ENCODE measurements at regions not wholly inside any gene's neighbourhood (a gene's known extent, or its start where the extent isn't known, plus 50 kb on each side); places are given as distances from the start of the nearest gene placed in this dataset.

DNA sequence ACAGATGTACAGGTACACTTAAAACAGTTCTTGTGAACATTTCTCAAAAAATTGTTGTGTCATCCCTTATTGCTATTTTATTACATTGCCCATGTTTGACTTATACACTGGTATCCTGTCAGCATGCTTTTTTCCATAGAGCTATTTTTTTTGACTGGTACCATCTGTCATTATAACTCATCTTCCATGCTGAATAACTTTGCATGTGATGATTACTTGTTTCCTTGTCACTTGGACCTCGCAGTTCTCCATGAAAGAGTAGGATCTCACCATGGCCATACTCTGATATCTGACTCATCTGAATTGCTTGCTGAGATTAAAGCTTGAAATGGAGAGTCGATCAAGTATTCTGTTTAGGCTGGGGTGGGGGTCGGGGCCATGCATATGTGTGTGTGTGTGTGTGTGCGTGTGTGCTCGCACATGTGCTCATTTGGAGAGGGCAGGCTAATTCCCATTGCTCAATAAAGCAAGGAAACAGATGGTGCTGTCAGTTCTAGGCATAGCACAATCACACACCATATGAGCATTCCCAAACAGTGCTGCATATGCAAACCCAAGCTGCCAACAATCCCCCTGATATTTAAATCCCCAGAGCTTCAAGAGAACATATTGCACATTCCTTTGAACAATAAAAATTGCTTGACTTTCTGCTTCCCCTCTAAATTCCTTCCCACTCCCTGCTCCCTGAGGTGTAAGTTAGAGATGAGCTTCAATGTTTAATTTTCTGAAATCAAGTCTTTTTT, 62.9 kb downstream of the NHLRC3 start:
- no peaks in the 10 kb centered on the region for H3K27me3 ChIP-seq (ENCODE audit: control insufficient read depth in 1 of 2, insufficient read depth in 2 of 2, low read length in 1 of 2)
- no peaks in the 10 kb centered on the region for H3K9me3 ChIP-seq (ENCODE audit: control insufficient read depth, low read length)
- intact Hi-C loops (cut with DNase I): no loop called here
- ATAC-seq (ENCODE audit: low FRiP score) (no peak), DNase-seq (no peak)
- no peaks in the 10 kb centered on the region for H3K36me3 ChIP-seq (ENCODE audit: control insufficient read depth in 1 of 2, insufficient read depth in 2 of 2, low read length in 1 of 2)
- no peaks in the 10 kb centered on the region for H3K4me1 ChIP-seq (ENCODE audit: control insufficient read depth in 1 of 2, insufficient read depth in 2 of 2, low read length in 2 of 2)
- H3K4me3 ChIP-seq (ENCODE audit: low read length in 2 of 2): no peak overlapping the region
- no peak overlapping the region for H3K27ac ChIP-seq (ENCODE audit: low read depth in 1 of 2, low read length in 2 of 2)
- WGBS, 2 donors: 61 to 63% methylated on average over 5 of the region's 5 CpGs

DNA sequence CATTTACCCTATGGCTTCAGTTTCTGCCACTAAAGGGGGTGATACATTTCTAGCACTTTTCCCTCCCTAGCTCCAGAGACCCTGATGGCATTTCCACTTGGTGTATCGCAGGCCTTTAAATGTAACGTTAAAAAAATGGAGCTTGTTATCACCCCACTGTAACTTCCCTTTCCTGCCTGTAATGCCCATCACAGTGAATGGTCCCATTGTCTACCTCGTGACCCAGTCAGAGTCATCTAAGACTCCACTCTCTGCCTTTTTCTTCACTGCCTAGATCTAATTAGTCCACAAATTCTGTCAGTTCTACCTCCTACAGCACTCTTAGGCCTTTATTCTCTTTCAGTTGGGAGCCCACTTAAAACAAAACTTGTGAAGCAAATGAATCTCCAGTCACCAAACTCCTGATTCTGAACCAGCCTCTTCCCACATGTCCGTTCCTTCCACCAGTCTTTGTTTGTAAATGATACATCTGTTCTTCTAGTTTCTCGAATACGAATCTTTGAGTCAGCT, 64.8 kb downstream of the NHLRC3 start:
- no peak overlapping the region for H3K27ac ChIP-seq (ENCODE audit: low read depth in 1 of 2, low read length in 2 of 2)
- H3K9me3 ChIP-seq (ENCODE audit: control insufficient read depth, low read length): no peaks in the 10 kb centered on the region
- DNase-seq (no peak), ATAC-seq (ENCODE audit: low FRiP score) (no peak)
- no peaks in the 10 kb centered on the region for H3K4me1 ChIP-seq (ENCODE audit: control insufficient read depth in 1 of 2, insufficient read depth in 2 of 2, low read length in 2 of 2)
- H3K27me3 ChIP-seq (ENCODE audit: control insufficient read depth in 1 of 2, insufficient read depth in 2 of 2, low read length in 1 of 2): no peaks in the 10 kb centered on the region
- intact Hi-C loops (cut with DNase I): no loop called here
- WGBS, 2 donors: 82 to 83% methylated on average over 6 of the region's 6 CpGs
- no peaks in the 10 kb centered on the region for H3K36me3 ChIP-seq (ENCODE audit: control insufficient read depth in 1 of 2, insufficient read depth in 2 of 2, low read length in 1 of 2)
- no peak overlapping the region for H3K4me3 ChIP-seq (ENCODE audit: low read length in 2 of 2)

GRCh38 chr13:39105110-39105509, 66.9 kb downstream of the NHLRC3 start:
- Histone ChIP-seq H3K27me3 (ENCODE audit: control insufficient read depth in 1 of 2, insufficient read depth in 2 of 2, low read length in 1 of 2) (no peaks in the 10 kb centered on the region), H3K9me3 (ENCODE audit: control insufficient read depth, low read length) (no peaks in the 10 kb centered on the region), H3K4me1 (ENCODE audit: control insufficient read depth in 1 of 2, insufficient read depth in 2 of 2, low read length in 2 of 2) (no peaks in the 10 kb centered on the region), H3K27ac (ENCODE audit: low read depth in 1 of 2, low read length in 2 of 2) (no peak overlapping the region), H3K4me3 (ENCODE audit: low read length in 2 of 2) (no peak overlapping the region), H3K36me3 (ENCODE audit: control insufficient read depth in 1 of 2, insufficient read depth in 2 of 2, low read length in 1 of 2) (no peaks in the 10 kb centered on the region)
- WGBS, 2 donors: 18 to 33% methylated on average over 1 of the region's 1 CpG
- no peak for DNase-seq
- ATAC-seq (ENCODE audit: low FRiP score): no peak
- intact Hi-C loops (cut with DNase I): no loop called here

- H3K4me3 ChIP-seq (ENCODE audit: low read length in 2 of 2): no peak overlapping the region
- ATAC-seq (ENCODE audit: low FRiP score) (no peak), DNase-seq (no peak)
- H3K4me1 ChIP-seq (ENCODE audit: control insufficient read depth in 1 of 2, insufficient read depth in 2 of 2, low read length in 2 of 2): no peaks in the 10 kb centered on the region
- no peak overlapping the region for H3K27ac ChIP-seq (ENCODE audit: low read depth in 1 of 2, low read length in 2 of 2)
- intact Hi-C loops (cut with DNase I): no loop called here
- 67 to 69% methylated on average over 8 of the region's 8 CpGs for WGBS, 2 donors
- no peaks in the 10 kb centered on the region for H3K36me3 ChIP-seq (ENCODE audit: control insufficient read depth in 1 of 2, insufficient read depth in 2 of 2, low read length in 1 of 2)
- H3K27me3 ChIP-seq (ENCODE audit: control insufficient read depth in 1 of 2, insufficient read depth in 2 of 2, low read length in 1 of 2): no peaks in the 10 kb centered on the region
- no peaks in the 10 kb centered on the region for H3K9me3 ChIP-seq (ENCODE audit: control insufficient read depth, low read length)
These were observed 68.2 kb downstream of the NHLRC3 start for GRCh38 chr13:39106216-39107005.

DNA sequence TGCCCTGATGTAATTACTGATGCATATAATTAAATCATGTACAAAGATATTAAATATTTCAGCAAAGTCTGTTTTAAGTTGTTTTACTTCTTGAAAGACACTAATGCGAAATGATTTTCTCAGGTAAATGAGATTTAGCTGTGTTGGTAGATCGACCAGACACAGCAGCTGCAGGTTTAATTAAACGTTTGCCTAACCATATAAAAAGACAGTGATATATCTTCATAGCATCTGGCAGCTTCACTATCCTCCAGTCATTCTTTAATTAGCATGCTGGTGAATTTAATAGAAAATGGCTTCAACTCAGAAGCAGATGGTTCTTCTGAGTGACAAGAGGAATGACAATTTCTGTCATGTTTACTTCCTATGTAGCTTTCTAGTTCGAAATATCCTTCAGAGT, 69.3 kb downstream of the NHLRC3 start:
- Histone ChIP-seq H3K27me3 (ENCODE audit: control insufficient read depth in 1 of 2, insufficient read depth in 2 of 2, low read length in 1 of 2) (peaks cover 0 to 1% of the 10 kb centered on the region in 2 donors), H3K9me3 (ENCODE audit: control insufficient read depth, low read length) (no peaks in the 10 kb centered on the region), H3K4me3 (ENCODE audit: low read length in 2 of 2) (no peak overlapping the region), H3K27ac (ENCODE audit: low read depth in 1 of 2, low read length in 2 of 2) (no peak overlapping the region), H3K36me3 (ENCODE audit: control insufficient read depth in 1 of 2, insufficient read depth in 2 of 2, low read length in 1 of 2) (no peaks in the 10 kb centered on the region), H3K4me1 (ENCODE audit: control insufficient read depth in 1 of 2, insufficient read depth in 2 of 2, low read length in 2 of 2) (no peaks in the 10 kb centered on the region)
- intact Hi-C loops (cut with DNase I): no loop called here
- no peak for DNase-seq
- no peak for ATAC-seq (ENCODE audit: low FRiP score)
- 78 to 84% methylated on average over 4 of the region's 4 CpGs for WGBS, 2 donors

DNA sequence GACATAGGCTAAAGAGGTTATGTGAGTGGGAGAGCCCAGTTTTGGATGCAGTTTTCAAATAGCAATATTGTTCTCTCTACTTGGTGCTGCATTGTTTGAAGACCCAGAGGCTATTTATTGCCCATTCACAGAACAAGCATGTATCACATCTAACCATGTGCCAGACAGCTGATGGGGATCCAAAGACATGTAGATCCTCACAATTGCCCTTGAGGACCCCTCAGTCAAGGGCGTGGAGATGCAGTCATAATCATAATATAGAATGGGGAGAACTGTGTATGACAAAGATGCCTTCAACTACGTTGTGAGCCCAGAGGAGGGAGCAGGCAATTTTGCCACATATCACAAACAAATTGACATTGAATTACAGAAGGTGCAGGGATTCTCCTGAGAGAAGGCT, 70.5 kb downstream of the NHLRC3 start:
- no peak for DNase-seq
- ATAC-seq (ENCODE audit: low FRiP score): no peak
- Histone ChIP-seq H3K4me3 (ENCODE audit: low read length in 2 of 2) (no peak overlapping the region), H3K36me3 (ENCODE audit: control insufficient read depth in 1 of 2, insufficient read depth in 2 of 2, low read length in 1 of 2) (no peaks in the 10 kb centered on the region), H3K9me3 (ENCODE audit: control insufficient read depth, low read length) (no peaks in the 10 kb centered on the region), H3K27ac (ENCODE audit: low read depth in 1 of 2, low read length in 2 of 2) (no peak overlapping the region), H3K4me1 (ENCODE audit: control insufficient read depth in 1 of 2, insufficient read depth in 2 of 2, low read length in 2 of 2) (no peaks in the 10 kb centered on the region), H3K27me3 (ENCODE audit: control insufficient read depth in 1 of 2, insufficient read depth in 2 of 2, low read length in 1 of 2) (peaks cover 0 to 1% of the 10 kb centered on the region in 2 donors)
- 55 to 66% methylated on average over 2 of the region's 2 CpGs for WGBS, 2 donors
- intact Hi-C loops (cut with DNase I): no loop called here

GRCh38 chr13:39110518-39111097, 72.4 kb downstream of the NHLRC3 start:
- H3K4me1 ChIP-seq (ENCODE audit: control insufficient read depth in 1 of 2, insufficient read depth in 2 of 2, low read length in 2 of 2): no peaks in the 10 kb centered on the region
- H3K4me3 ChIP-seq (ENCODE audit: low read length in 2 of 2): no peak overlapping the region
- H3K36me3 ChIP-seq (ENCODE audit: control insufficient read depth in 1 of 2, insufficient read depth in 2 of 2, low read length in 1 of 2): no peaks in the 10 kb centered on the region
- no peak for DNase-seq
- H3K27me3 ChIP-seq (ENCODE audit: control insufficient read depth in 1 of 2, insufficient read depth in 2 of 2, low read length in 1 of 2): peaks cover 0 to 1% of the 10 kb centered on the region in 2 donors
- intact Hi-C loops (cut with DNase I): no loop called here
- no peak for ATAC-seq (ENCODE audit: low FRiP score)
- no peaks in the 10 kb centered on the region for H3K9me3 ChIP-seq (ENCODE audit: control insufficient read depth, low read length)
- H3K27ac ChIP-seq (ENCODE audit: low read depth in 1 of 2, low read length in 2 of 2): no peak overlapping the region
- WGBS, 2 donors: 93 to 95% methylated on average over 2 of the region's 2 CpGs

DNA sequence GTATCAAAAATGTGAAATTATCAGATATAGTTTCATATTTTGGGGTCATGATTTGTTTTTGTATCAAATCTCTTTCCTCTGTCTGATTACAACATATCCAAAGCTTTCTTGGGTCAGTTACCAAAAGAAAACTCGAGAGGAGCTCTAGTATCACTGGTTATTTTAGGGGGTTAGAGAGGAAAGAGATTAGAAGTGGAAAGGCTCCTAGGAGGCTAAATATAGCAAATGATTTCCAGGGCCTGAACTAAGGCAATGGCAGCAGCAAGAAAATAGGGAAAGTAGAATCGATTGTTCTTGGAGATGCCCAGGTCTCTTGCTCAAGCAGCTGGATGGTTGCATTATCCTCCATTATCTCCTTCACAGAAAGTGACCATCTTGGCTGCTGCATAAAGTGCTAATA, 72.9 kb downstream of the NHLRC3 start:
- no peak for ATAC-seq (ENCODE audit: low FRiP score)
- DNase-seq: no peak
- intact Hi-C loops (cut with DNase I): no loop called here
- Histone ChIP-seq H3K27me3 (ENCODE audit: control insufficient read depth in 1 of 2, insufficient read depth in 2 of 2, low read length in 1 of 2) (peaks cover 0 to 1% of the 10 kb centered on the region in 2 donors), H3K36me3 (ENCODE audit: control insufficient read depth in 1 of 2, insufficient read depth in 2 of 2, low read length in 1 of 2) (no peaks in the 10 kb centered on the region), H3K4me3 (ENCODE audit: low read length in 2 of 2) (no peak overlapping the region), H3K9me3 (ENCODE audit: control insufficient read depth, low read length) (no peaks in the 10 kb centered on the region), H3K27ac (ENCODE audit: low read depth in 1 of 2, low read length in 2 of 2) (no peak overlapping the region), H3K4me1 (ENCODE audit: control insufficient read depth in 1 of 2, insufficient read depth in 2 of 2, low read length in 2 of 2) (no peaks in the 10 kb centered on the region)
- 0 to 1% methylated on average over 2 of the region's 2 CpGs for WGBS, 2 donors
